ENCODE measurements at regions not wholly inside any gene's neighbourhood (a gene's known extent, or its start where the extent isn't known, plus 50 kb on each side); places are given as distances from the start of the nearest gene placed in this dataset.

- H3K27ac ChIP-seq (ENCODE audit: low read depth, low read length), result no peak overlapping the region
- no peaks in the 10 kb centered on the region for H3K9me3 ChIP-seq (ENCODE audit: insufficient read depth, low read length)
- H3K36me3 ChIP-seq (ENCODE audit: low read length), result no peaks in the 10 kb centered on the region
- H3K4me3 ChIP-seq (ENCODE audit: insufficient read depth, low read length, poor library complexity, severe bottlenecking), result no peak overlapping the region
- H4K20me1 ChIP-seq (ENCODE audit: low read depth, low read length), result no peaks in the 10 kb centered on the region
- H3K9me2 ChIP-seq (replicated peaks; ENCODE audit: insufficient read depth, low read length), result no peaks in the 10 kb centered on the region
- no peaks in the 10 kb centered on the region for H3K79me2 ChIP-seq (ENCODE audit: insufficient read depth, low read length)
- H3F3A ChIP-seq (ENCODE audit: insufficient read depth), result no peaks in the 10 kb centered on the region
- no peak overlapping the region for H2AFZ ChIP-seq (ENCODE audit: low read depth, low read length, severe bottlenecking)
- no peak overlapping the region for H3K4me2 ChIP-seq (ENCODE audit: low read depth, low read length, poor library complexity, severe bottlenecking)
- H3K27me3 ChIP-seq (ENCODE audit: low read length), result no peaks in the 10 kb centered on the region
- H3K9ac ChIP-seq (ENCODE audit: low read length), result no peak overlapping the region
- TF ChIP-seq CTCF (IDR thresholded peaks at IDR 0.05; ENCODE audit: insufficient read depth, low read length, poor library complexity, severe bottlenecking), result no peak
These were observed 358.5 kb downstream of the WDR72 start for GRCh38 chr15:53400986-53401385.

GRCh38 chr15:53397041-53397616 lies 362.3 kb downstream of the WDR72 start:
- no peaks in the 10 kb centered on the region for H4K20me1 ChIP-seq (ENCODE audit: low read depth, low read length)
- H3K27me3 ChIP-seq (ENCODE audit: low read length), result no peaks in the 10 kb centered on the region
- H3K4me3 ChIP-seq (ENCODE audit: insufficient read depth, low read length, poor library complexity, severe bottlenecking), result no peak overlapping the region

GRCh38 chr15:53395871-53396270 lies 363.6 kb downstream of the WDR72 start:
- H4K20me1 ChIP-seq (ENCODE audit: low read depth, low read length), result no peaks in the 10 kb centered on the region
- H3K9me2 ChIP-seq (replicated peaks; ENCODE audit: insufficient read depth, low read length), result no peaks in the 10 kb centered on the region
- no peaks in the 10 kb centered on the region for H3F3A ChIP-seq (ENCODE audit: insufficient read depth)
- H3K27ac ChIP-seq (ENCODE audit: low read depth, low read length), result no peak overlapping the region
- no peaks in the 10 kb centered on the region for H3K36me3 ChIP-seq (ENCODE audit: low read length)
- no peak overlapping the region for H2AFZ ChIP-seq (ENCODE audit: low read depth, low read length, severe bottlenecking)
- no peak overlapping the region for H3K9ac ChIP-seq (ENCODE audit: low read length)
- no peaks in the 10 kb centered on the region for H3K27me3 ChIP-seq (ENCODE audit: low read length)
- TF ChIP-seq EZH2phosphoT487 (conservative IDR thresholded peaks at IDR 0.05; ENCODE audit: low read length) (no peak), CTCF (IDR thresholded peaks at IDR 0.05; ENCODE audit: insufficient read depth, low read length, poor library complexity, severe bottlenecking) (no peak)
- no peak overlapping the region for H3K4me3 ChIP-seq (ENCODE audit: insufficient read depth, low read length, poor library complexity, severe bottlenecking)
- no peaks in the 10 kb centered on the region for H3K9me3 ChIP-seq (ENCODE audit: insufficient read depth, low read length)
- H3K79me2 ChIP-seq (ENCODE audit: insufficient read depth, low read length), result no peaks in the 10 kb centered on the region
- no peak overlapping the region for H3K4me2 ChIP-seq (ENCODE audit: low read depth, low read length, poor library complexity, severe bottlenecking)

More at GRCh38 chr15:53397041-53397616, 362.3 kb downstream of the WDR72 start:
- TF ChIP-seq EZH2phosphoT487 (conservative IDR thresholded peaks at IDR 0.05; ENCODE audit: low read length), result no peak
- no peak for TF ChIP-seq CTCF (IDR thresholded peaks at IDR 0.05; ENCODE audit: insufficient read depth, low read length, poor library complexity, severe bottlenecking)
- Histone ChIP-seq H3K4me2 (ENCODE audit: low read depth, low read length, poor library complexity, severe bottlenecking) (no peak overlapping the region), H3F3A (ENCODE audit: insufficient read depth) (no peaks in the 10 kb centered on the region), H3K9me3 (ENCODE audit: insufficient read depth, low read length) (no peaks in the 10 kb centered on the region), H2AFZ (ENCODE audit: low read depth, low read length, severe bottlenecking) (no peak overlapping the region), H3K79me2 (ENCODE audit: insufficient read depth, low read length) (no peaks in the 10 kb centered on the region), H3K9me2 (replicated peaks; ENCODE audit: insufficient read depth, low read length) (no peaks in the 10 kb centered on the region), H3K36me3 (ENCODE audit: low read length) (no peaks in the 10 kb centered on the region), H3K27ac (ENCODE audit: low read depth, low read length) (no peak overlapping the region), H3K9ac (ENCODE audit: low read length) (no peak overlapping the region)

Data from SU-DHL-6 (cell line).